NCI-H2196 (cell line): ENCODE measurements at regions not wholly inside any gene's neighbourhood (a gene's known extent, or its start where the extent isn't known, plus 50 kb on each side); places are given as distances from the start of the nearest gene placed in this dataset.

Experiments
- DNase-seq: peaks from one replicate; lab custom pipeline; 2025; ENCODE audit not compliant: unreplicated experiment; lab: John Stamatoyannopoulos, UW

DNA sequence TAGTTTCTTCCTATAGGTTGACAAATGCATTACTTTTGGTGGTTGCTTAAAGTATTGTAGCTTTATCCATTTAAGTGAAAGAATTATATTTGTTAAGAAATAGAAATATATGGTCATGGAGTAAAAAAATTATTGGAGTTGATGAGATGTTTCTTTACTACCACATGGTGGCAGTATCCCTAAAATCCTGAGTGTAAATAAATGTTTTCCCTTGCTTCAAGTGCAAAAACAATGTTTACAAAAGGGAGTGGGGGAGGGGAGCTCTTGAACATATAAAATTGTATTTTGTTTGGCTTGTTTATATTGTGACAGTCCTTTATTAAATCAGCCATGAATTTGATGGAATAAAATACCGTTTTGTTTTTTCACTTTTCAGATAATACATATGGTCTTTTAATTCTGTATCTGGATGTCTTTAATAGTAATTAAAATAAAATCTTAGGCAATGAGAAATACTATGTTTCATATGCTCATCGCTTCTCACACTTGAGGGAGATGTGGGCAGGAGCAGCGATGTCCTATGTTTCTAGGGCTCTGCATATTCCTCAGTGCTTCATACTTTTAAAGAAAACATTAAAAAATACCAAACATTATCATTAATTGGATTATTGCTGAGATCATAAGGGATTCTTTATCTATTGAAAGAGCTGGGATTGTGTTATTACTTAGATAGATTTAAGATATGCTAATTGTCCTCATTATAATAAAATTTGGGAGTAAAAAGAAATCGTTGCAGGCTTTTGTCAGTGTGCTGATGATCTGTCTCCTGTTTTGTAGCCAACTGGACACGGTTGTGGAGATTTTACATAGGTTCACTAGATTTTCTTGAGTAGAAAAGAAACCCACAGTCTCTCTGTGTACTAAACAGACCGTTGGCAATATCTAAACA is 349.7 kb downstream of the TUSC7 start:
- DNase-seq: peak; percentile 93

DNA sequence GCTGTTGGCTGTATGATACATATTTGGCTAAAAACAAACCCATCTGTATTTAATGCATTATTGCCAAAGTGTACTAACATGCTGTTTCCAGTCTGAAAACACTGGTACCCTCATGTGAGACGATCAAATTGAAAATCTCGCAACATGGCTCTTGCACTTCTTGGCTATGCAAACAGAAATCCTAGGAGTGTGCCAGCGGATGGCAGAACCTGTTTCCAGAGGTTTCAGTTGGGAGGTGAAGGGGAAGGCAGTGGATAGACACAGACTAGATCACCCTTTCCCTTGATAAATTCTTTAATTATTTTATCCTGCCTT is 350.3 kb downstream of the TUSC7 start:
- peak; percentile 61 for DNase-seq

DNA sequence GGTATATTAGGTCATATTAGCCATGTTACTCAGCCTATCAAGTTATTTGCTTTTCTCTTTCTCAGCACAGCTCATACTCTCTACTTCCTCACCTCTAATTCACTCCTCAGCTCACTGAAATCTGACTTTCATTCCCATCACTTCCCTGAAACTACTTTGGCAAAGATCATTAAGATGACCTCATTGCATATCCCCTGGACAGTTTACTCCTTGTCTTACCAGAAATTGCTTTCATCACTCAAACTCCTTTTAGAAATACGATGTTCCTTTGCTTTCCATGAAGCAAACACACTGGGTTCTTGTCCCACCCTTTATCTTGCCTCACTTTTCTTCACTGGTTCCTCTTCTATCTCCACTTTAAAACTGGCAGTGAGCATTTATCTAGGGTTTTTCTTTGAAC is 354.4 kb downstream of the TUSC7 start:
- DNase-seq: peak; percentile 27

DNA sequence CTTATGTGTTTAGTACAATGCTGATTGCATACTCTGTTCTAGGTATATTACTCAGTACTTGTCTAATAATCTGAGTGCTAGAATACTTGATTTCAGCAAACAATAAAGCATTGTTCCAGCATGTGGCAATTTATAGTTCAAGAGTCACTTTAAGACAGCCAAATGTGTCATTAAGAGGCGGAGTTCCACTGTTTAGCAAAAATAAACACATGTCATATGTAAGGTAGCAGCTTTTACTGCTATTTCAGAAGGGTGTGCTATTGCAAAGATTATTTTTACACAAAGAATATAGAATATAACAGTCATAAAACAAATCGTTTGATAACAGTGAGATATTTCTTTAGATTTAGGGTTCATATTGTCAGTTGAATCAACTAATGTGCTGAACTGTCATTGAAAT is 358.7 kb downstream of the TUSC7 start:
- DNase-seq: no peak

DNA sequence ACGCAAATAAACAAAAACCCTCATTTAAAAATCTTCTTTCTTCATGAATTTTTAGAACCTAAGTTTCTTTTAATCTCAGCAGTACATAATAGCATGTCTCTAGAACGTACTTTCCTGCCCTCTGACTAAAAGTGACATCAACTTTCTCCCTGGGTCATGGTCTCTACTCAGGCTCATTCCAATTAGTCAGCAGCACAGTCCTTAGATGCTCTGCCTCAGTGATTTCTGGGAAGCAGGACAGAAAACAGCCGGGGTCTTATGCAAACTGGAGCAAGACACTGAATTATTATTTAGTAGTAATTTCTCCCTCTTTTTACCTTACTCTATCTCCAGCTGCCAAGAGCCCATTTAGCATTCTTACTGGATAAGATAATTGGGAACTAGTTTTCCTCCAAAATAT is 365.2 kb downstream of the TUSC7 start:
- no peak for DNase-seq

DNA sequence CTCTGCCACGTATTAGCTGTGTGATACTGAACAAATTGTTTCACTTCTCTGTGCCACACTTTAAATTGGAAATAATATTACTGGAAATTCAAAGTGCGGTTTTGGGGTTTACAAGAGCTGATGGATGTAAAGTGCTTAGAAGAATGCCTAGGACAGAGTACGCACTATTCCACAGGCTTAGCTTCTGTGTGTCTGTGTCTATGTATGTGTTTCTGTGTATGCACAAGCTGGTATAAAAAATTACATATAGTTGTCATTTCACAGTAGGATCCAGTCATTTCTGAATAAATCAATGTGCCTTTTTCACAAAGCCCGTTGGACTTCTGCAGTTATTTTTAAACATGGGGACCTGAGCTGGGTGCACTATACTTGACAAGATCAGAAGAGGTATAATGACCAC is 370.4 kb downstream of the TUSC7 start:
- DNase-seq: no peak

DNA sequence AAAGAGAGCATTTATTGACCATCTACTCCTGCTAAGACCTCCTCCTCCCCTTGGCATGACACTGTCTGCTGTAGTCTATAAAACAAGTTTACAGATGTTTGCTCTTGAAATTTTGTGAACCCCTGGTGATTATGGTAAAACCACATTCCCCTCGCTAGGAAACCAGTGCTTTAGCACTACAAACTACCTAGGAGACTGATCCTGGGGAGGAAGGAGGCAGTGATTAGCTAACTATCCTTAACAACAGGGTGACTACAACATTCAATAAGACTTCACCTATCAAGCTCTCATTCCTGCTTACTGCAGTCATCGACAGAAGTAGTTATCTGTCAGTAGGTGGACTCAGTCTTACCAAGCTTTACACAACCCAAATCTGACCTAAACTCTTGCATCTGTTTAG is 371.3 kb downstream of the TUSC7 start:
- no peak for DNase-seq

DNA sequence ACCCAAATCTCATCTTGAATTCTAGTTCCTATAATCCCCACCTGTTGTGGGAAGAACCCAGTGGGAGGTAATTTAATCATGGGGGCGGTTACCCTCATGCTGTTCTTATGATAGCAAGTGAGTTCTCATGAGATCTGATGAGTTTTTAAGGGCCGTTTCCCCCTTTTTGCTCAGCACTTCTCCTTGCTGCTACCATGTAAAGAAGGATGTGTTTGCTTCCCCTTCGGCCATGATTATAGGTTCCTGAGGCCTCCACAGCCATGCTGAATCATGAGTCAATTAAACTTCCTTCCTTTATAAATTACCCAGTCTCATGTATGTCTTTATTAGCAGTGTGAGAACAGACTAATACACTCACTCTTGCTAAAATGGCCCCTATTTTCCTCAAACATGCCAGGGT is 374.7 kb downstream of the TUSC7 start:
- no peak for DNase-seq

DNA sequence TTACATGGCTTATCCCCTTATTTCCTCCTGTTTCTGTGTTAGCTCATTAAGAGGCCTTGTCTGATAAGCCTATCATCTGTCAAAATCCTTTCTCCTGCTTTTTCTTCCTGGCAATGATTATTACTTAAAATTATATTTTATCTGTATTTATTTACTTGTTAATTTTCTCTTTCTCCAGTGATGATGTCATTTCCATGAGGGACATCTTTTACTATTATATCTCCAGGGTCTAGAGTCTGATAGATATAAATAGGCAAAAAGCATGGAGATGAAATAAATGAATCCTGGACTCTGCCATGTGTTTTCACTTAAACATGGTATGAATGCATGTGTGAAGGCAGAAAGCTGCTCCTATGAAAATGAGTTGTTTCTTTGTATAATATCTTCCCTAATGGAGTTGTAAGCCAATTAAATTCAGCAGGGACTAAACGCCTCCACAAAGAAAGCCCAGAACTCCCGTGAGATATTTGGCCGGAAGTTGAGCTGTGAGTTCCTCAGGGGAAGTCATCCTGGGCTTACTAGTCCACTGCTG is 375.2 kb downstream of the TUSC7 start:
- no peak for DNase-seq

DNA sequence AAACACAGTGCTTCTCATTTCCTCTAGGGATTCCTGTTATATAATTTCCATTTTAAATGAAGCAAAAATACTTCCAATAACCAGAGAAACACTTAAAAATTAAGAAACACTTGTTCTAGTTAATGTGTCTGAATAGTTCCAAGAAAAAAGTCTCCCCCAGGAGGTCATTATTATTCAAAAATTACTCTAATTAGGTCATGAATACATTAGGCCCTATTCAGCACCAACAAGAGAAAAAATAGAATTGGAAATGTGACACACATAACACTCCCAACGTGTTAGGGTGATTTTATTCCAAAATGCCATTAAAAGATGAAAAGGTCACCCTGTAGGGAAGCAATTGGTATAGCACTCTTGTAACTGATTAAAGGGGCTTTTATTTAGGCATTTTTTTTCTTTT is 382.1 kb downstream of the TUSC7 start:
- no peak for DNase-seq

DNA sequence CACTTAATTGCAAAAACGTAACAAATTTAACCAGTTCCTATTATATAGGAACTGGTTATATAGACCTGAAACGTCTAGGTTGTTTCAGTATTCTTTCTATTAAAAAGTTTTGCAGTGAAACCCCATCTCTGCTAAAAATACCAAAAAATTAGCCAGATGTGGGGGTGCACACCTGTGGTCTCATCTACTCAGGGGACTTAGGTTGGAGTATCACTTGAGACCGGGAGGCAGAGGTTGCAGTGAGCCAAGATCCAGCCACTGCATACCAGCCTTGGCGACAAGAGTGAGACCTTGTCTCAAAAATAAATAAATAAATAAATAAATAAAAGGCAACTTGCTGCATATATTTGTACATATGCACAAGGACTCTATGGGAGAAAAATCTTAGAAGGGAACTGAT is 387.0 kb downstream of the TUSC7 start:
- no peak for DNase-seq

DNA sequence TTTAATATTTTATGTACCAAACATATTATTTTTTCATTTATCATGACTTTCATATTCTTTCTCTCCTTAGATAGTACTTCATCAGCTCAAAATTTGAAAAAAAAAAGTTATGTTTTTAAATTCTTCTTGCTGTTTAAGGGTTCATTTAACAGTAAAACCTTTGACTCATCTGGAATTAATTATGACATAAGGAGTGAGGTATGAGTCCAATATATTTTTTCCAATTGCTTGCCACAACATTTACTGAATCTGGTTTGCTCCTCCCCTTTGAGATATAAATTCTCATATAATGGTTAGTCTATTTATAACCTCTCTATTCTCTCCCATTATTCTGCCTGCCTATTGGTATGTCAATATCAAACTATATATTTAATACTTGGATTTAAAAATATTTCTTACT is 387.8 kb downstream of the TUSC7 start:
- DNase-seq: no peak

DNA sequence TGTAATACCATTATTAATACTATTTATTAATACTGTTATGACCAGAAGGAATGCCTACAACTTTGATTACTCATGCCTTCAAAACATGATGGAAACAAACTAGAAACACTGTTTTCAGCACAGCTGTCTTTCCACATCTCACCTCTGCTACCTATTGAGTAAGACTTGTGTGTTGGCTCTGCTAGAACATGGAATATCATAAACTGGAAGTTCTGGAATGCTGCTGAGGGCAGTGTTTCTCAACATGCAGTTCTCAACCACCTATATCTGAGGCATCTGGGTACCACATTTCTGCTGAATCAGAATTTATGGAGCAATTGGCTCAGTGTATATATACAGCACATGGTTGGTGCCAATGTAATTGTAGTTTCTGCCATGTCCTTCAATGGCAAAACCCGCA is 392.1 kb downstream of the TUSC7 start:
- no peak for DNase-seq

DNA sequence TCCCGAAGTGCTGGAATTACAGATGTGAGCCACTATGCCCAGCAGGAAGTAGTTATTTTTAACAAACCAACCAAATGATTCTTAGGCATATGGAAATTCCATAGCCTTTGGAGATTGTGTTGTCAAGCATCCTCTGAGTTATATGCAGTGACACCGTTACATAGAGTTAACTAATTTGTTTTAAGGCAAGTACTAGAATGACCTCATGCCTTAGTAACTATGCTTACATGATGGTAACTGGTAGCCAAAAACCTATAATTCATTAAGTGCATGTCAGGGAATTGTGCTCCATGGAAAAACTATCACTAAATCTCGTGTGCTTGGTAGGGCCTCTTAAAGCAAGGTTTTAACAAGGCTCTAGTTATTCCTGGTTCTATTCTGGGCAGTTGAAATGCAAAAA is 392.8 kb downstream of the TUSC7 start:
- no peak for DNase-seq

DNA sequence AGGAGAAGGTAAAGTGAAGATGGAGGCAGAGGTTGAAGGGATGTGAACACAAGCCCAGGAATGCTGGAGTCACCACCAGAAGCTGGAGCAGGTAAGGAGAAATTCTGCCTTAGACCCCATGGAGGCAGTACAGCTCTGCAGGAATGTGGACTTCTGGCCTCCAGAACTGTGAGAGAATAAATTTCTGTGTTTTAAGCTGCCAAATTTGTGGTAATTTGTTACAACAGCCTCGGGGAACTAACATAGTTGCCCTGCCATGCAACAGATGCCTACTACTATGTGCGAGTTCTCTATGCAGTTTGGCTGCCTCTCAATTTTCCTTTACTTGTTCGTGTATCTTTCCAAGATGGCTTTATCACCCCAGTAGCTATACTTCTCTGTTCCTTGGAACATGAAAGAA is 394.1 kb downstream of the TUSC7 start:
- no peak for DNase-seq

DNA sequence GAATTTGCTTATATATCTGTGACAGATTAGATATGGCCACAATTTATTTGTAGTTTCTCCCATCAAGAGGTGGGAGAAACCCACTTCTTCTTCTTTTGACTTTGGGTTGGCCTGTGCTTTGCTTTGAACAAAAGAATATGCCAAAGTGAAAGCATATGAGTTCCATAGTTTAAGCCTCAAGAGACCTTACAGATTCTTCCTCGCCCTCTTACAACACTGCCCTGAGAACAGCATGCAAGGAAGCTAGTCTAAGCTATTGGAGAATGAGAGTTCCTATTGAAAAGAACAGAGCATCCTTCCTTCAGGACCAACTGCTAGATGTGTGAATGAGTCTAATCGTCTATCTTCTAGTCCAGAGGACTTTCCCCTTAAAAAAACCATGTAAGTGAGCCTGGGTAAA is 394.8 kb downstream of the TUSC7 start:
- no peak for DNase-seq

DNA sequence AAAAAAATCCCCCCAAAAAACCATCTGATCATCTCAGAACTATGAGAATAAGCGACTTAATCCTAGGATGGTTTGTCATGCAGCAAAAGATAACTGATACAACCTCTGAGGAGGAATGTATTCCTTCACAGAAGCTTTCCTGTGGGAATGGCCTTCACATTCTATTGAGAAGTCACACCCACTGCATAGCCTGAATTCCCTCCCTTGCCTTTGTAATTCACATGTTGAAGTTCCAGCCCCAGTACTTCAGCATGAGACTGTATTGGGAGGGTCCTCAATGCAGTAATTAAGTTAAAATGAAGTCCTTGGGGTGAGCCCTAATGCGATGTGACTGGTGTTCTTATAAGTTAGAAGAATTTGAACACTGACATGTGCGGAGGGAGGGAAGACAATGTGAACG is 395.2 kb downstream of the TUSC7 start:
- DNase-seq: no peak

DNA sequence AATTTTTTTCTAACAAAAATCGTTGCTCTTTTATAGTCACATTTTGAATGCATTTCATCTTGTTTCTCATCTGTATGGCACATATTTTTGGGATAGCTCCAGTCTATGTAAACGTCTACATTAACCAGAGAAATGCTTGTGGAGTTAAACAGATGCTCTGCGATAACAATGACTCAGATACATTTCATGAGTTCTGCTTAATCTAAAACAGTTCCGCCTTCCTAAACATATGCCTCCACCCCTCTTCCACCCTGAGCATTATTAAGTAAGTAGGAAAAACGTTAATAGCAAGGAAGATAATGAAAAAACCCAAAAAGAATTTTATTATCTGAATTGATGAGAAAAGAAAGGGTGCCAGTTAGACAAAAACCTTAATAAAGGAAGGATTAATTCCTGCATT is 396.1 kb downstream of the TUSC7 start:
- no peak for DNase-seq

DNA sequence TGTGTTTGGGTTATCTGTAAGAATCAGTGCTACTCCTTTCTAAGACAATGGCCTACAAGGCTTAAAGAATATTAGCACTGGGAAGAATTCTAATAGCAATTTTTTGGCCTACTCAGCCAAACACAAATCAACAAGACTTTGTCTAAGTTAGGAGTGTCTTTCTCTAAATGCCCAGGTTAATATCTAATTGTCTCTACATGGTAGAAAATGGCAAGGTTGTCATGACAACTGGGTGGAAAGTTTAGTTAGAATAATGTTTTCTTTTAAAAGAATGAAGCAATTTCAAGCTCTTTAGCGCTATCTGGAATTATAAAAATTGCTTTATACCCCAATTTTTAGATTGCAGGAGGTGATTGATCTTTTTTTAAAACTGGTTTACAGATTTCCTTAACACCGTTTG is 396.8 kb downstream of the TUSC7 start:
- DNase-seq: no peak

DNA sequence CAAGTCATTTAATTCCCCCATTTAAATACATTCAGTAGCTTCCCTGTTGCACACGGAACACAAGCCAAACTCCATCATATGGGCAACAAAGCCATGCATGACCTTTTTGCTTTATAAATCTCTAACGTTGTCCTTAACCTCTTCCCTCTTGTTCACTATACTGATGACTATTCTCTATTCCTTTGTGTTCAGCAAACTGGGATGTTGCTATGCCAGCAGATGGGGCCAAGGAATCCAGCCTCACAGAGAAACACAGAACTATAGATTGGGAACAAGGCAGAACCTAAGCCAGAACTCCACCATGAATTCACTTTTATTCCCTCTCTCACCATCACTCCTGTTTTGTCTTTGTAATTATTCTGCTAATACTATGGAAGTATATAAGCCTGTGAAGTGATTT is 398.4 kb downstream of the TUSC7 start:
- no peak for DNase-seq

DNA sequence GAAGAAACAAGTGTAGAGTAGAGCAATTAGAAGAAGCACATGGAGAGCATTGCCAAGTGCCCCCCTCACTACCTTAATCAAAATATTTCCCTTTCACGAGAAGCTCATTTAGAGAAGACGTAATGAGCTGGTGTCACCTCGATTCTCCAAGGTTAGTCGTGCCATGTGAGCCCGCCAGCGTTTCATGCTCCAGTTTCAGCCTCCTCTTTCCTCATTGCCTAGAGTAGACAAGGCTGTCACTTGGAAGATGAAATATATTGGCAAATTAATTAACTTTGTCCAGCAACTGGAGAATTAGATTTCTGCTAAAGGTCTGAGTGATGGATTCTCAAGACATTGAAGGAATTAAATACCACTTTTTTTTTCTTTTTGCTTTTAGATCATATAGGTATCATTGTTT is 399.6 kb downstream of the TUSC7 start:
- no peak for DNase-seq

DNA sequence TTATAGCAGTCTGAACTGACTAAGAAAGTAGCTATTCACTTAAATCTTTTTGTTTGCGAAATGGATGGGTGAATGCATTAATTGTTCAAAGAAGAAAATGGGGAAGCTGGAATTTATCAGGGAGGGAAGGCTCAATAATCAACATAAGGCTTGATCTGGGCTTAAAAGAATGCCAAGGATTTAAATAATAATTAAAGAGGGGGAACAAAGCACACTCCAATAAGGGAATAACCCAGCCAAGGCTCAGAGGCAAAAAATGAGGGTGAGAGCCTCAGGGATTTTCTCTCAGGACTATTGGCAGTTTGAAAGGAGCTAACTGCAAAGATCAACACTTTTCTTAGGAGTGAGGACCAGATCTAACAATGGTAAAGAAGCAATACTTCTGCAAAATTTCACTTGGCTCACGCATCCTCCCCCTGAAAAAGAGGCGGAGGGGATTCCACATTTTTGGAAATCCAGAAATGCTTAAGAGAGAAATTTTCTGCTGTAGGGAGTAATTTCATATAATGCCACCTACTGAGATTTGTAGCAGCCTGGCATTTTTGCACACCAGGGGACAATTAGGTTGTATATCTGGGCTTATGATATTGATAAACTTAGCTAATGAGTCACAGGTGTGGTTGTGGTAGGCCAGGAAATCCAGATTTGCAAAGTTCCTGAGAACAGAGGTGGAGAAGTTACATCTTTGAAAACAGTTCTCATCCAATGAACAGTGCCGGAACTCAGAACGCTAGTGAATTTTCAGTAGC is 405.1 kb downstream of the TUSC7 start:
- no peak for DNase-seq
